A204.1 (cell line): ENCODE measurements at regions not wholly inside any gene's neighbourhood (a gene's known extent, or its start where the extent isn't known, plus 50 kb on each side); places are given as distances from the start of the nearest gene placed in this dataset.
"Not testable (repeated sequence)": the region's sequence is repeated elsewhere in the genome, so short reads cannot be mapped to it uniquely, and the experiment has no call there.

Experiments used
- FAIRE-seq: peaks from 2 replicates; lab custom pipeline; 2012; peaks lifted over from hg19 to GRCh38; lab: Jason Lieb, UNC

DNA sequence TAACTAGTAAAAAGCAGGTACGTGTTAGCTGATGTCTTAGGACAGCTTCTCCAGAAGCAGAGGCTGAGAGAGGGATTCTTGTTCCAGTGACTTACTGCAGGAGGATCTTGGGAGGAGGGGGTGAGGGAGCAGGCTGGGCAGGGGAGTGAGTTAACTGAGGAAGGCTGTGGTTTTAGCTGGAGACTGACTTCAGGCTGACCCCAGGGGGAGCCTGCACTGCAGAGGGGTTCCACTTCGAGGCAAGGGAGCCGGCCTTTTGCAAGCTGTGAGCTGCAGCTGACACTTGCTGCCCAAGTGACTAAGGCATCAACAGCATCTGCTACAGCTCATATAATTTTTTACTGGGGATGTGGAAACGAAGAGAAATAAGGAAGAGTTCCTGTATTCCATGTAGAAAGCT is 50.4 kb upstream of the SOD1 start:
- FAIRE-seq, result no peak

DNA sequence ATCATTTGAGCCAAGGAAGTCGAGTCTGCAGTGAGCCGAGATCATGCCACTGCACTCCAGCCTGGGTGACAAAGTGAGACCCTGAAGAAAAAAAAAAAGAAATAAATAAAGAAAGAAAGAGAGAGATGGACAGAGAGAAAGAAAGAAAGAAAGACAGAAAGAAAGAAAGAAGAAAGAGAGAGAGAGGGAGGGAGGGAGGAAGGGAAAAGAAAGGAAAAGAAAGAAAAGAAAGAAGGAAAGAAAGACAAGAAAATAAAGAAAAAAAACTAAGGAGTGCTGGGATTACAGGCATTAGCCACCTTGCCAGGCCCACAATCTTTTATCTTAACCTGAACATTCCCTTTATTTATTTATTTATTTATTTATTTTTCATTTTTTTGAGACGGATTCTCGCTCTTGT is 51.7 kb upstream of the SOD1 start:
- FAIRE-seq, result no peak

DNA sequence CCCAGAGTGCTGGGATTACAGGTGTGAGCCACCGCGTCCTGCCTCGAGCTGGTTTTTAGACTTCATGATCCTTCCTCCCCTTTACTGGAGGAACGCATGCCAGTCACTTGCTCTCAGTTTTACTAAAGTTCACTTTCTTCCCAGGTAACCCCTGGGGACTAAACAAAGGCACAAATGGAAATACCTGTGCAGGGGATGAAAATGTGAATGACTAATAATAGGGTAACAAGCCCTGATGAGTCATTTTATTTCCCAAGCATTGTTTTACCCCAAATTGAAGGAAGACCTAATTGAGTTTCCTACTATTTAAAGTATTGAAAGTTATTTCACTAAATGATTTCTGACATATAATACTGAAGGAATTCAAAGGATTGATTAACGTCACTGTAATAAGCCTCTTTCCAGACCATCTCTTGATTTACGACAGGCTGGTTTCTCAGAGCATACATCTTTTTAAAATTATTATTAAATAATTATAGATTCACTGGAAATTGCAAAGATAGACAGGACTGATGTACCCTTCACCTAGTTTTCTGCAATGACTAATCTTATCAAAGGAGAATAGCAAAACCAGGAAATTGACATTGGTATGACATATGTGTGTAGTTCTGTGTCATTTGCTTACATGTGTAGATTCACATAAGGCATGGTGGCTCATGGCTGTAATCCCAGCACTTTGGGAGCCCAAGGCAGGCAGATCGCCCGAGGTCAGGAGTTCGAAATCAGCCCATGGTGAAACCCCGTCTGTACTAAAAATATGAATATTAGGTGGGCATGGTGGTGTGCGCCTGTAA is 53.2 kb upstream of the SOD1 start:
- FAIRE-seq, result no peak

DNA sequence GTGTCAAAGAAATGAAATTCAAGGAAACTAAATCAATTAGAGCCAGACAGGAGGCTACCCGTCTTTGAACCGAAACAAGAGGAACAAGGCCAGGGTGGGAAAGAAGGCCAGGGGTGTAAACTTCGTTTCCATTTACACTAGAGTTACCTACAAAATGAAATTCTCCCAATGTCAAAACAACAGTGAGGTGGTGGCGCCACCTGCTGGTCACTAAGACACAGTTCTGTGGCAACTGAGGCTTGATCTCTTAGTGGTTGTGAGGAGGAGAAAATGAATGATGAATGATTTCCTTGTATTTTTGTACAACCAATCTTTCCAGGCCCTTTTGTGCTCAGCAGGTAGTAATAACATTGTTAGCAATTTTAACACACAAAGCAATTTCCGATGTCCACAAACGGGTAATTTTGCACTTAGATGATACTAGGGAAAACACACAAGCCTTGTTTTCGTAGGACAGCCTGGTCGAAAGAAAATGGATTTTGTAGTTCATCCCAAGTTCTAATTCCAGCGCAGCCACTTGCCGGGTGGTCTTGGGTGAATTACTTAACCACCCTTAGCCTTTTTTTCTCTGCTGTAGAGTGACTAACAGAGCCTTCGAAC is 54.8 kb upstream of the SOD1 start:
- FAIRE-seq, result peak; percentile 72

DNA sequence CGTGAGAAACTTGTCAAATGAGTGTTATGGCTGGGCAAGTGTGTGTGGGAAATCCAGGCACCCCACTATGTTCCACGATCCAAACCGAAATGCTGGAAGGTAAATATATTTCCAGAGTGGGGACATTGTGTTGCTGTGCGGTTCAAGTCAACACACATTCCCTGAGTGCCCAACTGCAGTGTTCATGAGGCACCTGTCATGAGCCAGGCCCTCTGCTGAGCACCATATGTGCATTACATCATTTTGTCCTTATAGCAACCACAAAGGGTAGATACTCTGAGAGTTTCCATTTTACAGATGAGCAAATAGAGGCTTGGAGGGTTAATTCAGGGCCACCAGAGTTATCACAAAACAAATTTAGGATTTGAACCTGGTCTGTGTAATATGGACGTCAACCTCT is 59.9 kb upstream of the SOD1 start:
- no peak for FAIRE-seq

DNA sequence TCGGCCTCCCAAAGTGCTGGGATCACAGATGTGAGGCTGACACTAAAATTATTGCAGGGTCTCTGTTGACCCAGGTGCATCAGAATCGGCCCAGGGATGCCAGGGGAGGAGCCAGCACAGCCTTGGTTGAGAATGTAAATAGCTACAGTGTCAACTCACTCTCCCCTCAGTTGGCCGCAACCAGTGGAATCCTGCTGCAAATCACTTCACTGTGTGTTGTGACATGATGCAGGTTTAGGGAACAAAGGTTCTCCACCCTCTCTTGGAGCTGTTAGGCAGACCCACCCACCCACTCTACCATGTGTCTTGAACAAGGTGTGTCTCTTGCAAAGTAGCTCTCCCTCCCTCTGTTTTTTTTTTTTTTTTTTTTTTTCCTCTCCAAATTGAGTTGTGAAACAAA is 60.5 kb upstream of the SOD1 start:
- FAIRE-seq, result no peak

DNA sequence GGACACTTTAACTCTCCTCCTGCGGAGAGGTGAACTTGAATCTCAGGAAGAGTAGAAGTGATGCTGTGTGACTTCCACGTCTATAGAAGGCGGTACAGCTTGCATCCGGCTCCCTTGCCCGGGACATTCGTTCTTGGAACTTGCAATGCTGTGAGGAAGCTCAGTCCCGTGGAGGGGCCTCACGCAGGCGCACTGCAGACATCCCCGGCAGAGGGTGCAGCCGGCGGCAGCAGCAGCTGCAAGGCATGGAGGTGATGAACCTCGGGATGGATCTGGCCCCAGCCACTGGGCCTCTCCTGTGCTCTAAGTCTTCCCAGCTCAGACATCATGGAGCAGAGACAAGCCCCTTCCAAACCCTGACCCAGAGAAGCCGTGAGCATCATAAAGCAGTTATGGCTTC is 61.8 kb upstream of the SOD1 start:
- FAIRE-seq, result no peak

DNA sequence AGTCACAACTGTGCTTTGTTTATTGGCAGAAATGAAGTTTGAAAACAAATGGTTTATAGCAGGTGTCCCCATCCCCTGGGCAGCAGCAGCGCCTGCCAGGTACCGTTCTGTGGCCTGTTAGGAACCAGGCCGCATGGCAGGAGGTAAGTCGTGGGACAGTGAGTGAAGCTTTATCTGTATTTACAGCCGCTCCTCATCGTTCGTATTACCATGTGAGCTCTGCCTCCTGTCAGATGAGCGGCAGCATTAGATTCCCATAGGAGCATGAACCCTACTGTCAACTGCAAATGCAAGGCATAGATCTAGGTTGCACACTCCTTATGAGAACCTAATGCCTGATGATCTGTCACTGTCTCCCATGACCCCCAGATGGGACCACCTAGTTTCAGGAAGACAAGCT is 63.4 kb upstream of the SOD1 start:
- no peak for FAIRE-seq

DNA sequence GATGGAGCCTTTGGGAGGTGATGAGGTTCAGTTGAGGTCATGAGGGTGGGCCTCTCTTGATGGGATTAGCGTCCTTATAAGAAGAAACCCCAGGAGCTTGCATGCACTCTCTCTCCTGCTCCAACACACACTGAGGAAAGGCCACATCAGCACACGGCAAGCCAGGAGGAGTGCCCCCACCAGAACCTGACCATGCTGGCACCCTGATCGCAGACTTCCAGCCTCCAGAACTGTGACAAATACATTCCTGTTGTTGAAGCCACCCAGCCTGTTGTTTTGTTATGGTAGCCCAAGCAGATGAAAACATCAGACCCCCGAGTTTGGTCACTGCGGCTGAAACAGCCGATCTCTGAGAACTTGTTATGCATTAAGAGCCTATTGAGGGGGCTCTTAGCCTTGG is 64.8 kb upstream of the SOD1 start:
- no peak for FAIRE-seq

DNA sequence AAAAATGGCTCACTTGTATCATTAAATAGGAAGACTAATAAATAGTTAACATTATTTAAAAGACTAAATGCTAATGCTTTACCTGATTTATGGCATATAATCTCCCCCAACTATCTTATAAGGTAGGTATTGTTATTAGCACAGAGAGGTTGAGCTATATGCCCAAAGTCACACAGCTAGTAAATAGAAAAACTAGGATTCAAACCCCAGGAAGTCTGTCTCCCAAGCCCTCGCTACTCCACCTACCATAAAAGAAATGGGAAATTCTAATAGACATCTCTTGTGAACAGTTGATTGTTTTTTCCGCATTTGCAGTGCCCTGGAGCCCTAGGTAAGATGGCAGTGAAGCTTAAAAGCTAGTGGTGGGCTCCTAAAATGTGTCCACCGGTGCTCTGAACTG is 65.2 kb upstream of the SOD1 start:
- no peak for FAIRE-seq

DNA sequence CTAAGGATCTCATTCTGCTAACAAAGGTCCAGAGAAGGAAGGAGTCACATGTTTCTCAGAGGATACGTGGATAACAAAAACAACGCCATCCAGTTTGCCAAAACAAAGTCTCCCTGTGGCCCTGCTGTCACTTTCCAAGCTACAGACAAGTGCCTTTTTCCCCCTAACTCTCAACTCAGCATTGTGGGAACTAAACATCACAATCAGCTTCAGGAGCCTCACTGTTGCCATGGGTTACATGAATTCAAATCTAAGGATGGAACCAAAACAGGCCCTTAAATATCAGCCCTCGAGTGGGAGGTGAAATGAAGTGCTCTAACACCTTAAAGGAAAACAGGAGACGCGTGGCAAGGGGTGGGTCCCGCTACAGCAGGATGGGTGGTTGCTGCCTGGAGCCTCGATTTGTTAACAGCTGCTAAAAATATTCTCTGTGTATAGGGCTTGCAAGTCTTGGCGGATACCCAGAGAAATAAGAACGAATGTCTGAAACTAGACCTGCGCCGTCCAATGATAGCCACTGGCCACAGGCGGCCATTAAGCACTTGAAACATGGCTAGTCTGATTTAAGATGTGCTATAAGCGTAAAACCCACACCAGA is 66.4 kb upstream of the SOD1 start:
- FAIRE-seq, result no peak

DNA sequence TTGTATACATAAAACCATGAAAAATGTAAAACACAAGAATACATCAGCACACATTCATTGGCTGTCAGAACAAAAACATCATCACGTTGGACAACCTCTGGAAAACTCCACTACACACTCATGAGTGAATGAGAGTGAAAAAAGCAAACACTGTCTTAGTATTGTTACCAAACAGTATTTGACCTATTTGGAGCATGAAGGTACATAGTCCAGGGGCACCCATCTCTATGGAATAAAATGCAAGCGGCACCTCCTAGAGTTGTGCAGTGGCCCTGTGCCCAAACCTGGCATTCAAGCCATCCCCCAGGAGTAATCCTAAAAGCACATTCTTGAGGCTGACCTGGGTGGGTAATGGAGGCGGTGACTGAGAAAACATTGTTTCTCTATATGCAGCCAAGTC is 67.0 kb upstream of the SOD1 start:
- no peak for FAIRE-seq

DNA sequence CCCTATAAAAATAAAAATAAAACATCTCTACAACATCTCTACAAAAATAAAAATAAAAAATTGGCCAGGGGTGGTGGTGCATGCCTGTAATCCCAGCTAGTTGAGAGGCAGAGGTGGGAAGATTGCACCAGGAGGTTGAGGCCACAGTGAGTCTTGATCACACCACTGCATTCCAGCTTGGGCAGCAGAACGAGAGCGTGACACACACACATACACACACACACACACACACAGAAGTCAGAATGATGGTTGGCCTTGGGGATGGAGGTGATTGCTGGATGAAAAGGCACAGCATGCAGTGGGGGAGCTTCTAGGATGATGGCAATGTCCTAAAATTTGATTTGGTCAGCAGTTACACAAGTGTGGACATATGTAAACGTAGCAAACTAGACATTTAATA is 69.7 kb upstream of the SOD1 start:
- FAIRE-seq, result no peak

DNA sequence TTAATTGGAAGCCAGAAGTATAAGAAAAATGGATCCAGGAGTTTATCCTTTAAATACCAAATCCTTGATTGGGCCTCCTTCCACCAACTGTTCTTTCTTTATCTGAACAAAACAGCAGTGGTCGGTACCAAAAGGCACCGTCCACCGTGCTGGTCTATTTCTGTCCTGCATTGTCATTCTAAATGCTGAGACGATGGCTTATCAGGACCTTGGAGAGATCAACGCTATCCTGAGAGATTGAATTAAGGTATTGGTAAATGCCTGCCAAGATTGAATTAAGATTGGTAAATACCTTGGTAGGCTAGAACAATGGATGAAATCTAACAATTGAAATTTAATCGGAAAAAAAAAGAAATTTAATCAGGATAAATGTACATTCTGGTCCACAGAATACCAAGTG is 73.4 kb upstream of the SOD1 start:
- no peak for FAIRE-seq

DNA sequence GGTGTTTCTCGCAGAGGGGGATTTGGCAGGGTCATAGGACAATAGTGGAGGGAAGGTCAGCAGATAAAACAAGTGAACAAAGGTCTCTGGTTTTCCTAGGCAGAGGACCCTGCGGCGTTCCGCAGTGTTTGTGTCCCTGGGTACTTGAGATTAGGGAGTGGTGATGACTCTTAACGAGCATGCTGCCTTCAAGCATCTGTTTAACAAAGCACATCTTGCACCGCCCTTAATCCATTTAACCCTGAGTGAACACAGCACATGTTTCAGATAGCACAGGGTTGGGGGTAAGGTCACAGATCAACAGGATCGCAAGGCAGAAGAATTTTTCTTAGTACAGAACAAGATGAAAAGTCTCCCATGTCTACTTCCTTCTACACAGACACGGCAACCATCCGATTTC is 75.6 kb upstream of the SOD1 start:
- not testable (repeated sequence) for FAIRE-seq

DNA sequence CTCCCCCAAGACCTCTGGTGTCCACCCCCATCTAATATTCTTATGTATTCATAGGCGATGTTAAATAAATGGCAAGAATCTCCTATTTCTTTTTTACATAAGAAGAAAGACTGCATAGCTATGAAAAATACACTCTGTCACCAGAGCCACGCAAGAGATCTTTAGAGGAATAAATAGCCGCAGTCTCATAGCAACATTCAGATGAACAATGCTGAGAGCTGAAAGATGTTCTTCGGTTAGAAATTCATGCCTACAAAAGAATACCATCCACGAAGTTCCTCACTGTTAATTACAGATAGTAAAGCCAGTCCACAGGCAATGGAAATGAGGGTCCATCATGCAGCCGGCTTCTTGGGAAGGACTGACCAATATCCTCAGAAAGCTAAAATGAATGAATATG is 76.0 kb upstream of the SOD1 start:
- FAIRE-seq, result no peak

DNA sequence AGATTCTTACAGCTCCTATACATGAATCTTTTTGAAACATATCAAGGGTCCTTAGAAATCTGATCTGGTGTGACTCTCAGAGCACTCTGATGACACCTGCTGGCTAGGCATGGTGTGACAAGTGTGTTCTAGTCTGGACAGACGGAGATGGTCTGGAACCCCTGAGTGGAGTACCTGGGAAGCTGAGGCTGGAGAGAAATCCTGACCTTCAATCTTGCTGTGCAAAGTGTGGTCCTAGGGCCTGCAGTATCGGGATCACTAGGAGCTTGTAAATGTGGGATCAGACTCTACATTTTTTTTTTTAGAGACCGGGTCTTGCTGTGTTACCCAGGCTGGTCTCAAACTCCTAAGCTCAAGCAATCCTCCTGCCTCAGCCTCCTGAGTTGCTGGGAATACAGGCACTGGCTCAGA is 78.6 kb upstream of the SOD1 start:
- FAIRE-seq, result peak; percentile 46

DNA sequence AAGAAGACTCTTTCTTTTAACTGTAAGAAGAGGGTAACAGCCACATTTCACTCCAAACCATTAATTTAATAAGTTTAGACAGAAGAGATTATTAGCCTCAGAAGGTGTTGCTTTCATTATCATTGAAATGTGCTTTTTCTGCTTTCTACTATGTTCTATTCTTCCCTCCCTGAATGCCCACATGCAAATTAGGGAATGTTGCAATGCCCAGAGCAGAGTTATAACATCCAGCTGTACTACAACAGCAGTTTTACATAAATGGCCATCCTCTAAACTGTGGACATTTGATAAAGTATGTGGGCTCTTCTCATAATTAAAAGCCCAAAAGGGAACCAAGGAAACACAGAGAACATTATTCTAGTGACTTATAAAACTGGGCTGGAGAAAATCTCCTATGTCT is 82.2 kb upstream of the SOD1 start:
- no peak for FAIRE-seq

DNA sequence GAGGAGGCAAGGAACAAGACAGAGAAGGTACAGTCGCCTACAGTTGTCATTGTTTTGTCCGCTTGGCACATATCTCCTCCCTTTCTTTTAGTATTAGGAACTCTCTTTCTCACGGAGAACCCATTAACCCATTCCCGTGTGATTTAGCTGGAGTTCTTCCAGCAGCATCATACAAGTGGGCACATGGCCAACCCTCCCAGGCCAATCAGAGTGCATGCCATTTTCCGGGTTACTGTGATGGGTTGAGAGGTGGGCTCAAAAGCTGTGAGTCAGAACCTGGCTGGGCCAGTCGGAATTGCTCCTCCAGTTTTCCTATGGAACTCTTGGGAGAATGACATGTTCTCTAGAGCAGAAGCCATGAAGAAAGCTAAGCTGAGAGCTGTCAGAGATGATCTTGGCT is 83.1 kb upstream of the SOD1 start:
- FAIRE-seq, result no peak

DNA sequence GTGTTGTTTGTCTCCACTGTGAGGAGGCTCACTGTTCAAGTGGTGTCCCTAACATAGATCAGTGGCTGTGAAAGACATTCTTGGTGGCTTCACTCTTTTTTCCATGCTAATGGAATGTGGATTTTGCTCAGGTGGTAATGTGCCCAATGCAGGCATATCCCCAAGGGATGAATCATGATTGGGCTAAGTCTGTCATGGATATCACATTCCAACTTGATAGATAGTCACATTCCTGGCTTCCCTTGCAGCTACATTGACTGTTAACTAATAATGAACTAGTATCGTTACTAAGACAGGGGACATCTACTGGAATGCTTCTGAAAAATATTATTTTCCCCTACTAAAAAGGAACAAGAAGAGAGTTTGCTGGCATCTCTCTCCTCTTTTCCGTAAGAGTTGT is 86.3 kb upstream of the SOD1 start:
- no peak for FAIRE-seq

DNA sequence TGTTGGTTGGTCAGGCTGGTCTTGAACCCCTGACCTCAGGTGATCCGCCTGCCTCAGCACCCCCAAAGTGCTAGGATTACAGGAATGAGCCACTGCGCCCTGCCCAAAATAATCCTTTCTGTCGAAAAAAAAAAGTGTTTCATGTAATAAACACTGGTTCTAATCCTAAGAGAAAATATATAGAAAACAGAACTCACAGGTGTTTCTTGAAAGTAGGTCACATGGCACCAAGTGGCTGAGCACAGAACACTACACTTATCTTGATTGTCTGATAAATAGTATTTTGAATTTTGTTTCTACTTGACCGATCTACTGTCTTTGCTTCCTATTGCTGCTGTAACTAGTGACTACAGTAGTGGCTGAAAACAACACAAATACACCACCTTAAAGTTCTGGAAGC is 87.6 kb upstream of the SOD1 start:
- no peak for FAIRE-seq

DNA sequence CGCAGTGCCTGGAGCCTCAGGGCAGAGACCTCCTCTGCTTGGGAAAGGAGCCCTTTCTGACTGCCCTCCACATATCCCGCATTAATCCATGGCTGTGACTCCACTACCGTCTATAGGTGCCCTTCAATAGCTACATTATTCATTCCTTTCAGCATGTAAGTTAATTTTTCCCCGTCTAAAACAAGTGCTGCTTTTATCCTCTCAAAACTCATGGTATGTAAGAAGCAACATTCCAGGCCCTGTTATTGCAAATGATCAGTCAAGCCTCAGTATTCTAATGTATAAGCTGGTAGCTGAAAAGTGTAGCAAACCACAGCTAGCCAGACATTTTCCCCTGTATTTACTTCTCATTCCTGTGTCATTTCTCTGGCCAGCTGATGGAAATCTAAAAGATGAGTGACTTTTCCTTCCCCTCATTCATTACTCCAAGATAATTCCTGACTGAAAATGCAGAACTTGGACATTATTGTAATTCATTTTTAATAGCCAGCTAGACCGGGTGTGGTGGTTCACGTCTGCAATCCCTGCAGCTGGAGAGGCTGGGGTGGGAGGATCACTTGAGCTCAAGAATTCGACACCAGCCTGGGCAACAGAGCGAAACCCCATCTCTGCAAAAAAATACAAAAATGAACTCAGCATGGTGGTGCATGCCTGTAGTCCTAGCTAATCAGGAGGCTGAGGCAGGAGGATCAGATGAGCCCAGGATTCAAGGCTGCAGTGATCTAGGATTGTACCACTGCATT is 88.5 kb upstream of the SOD1 start:
- FAIRE-seq, result no peak

DNA sequence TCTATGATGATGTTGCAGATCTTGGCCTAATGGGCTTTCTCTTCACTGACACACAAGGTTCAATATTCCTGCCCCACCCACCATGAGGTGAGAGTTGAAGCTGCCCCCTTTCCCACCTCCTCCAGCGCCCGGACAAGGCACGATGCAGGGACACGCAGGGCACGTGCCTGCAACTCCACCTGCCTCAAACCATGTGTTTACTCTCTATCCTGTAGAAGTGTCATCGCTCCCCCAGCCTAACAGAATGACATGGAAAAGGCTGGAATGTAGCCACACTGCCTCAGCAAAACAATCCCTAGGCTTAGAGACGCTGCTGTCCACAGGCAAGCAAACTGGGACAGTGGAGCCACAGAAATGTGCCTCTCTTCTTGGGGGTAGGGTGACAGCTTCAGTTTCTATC is 92.9 kb upstream of the SOD1 start:
- FAIRE-seq, result no peak
